Endodermal cell (in vitro differentiated cells): ENCODE measurements at regions not wholly inside any gene's neighbourhood (a gene's known extent, or its start where the extent isn't known, plus 50 kb on each side); places are given as distances from the start of the nearest gene placed in this dataset.

ENCODE experiments used
- DNase-seq: peaks from one replicate; pipeline ENCODE4 v3.0.0-alpha.2; 2017
- H3K27ac ChIP-seq: 2 replicates; pipeline ENCODE4 v1.5.1; 2013; ENCODE audit warnings: mild to moderate bottlenecking, low read depth, low read length, moderate library complexity
- H3K27me3 ChIP-seq: 2 replicates; pipeline ENCODE4 v1.6.1; 2013; ENCODE audit warnings: mild to moderate bottlenecking, low read length, moderate library complexity; ENCODE audit not compliant: insufficient read depth, control insufficient read depth, poor library complexity, severe bottlenecking
- H3K36me3 ChIP-seq: 2 replicates; pipeline ENCODE4 v1.7.0; 2013; ENCODE audit warnings: mild to moderate bottlenecking, low read length, moderate library complexity; ENCODE audit not compliant: control insufficient read depth, insufficient read depth
- H3K4me1 ChIP-seq: one replicate; pipeline ENCODE4 v1.7.0; 2013; ENCODE audit warnings: low read length; ENCODE audit not compliant: control insufficient read depth, insufficient read depth
- H3K4me3 ChIP-seq: 2 replicates; pipeline ENCODE4 v1.5.1; 2013; ENCODE audit warnings: mild to moderate bottlenecking, low read length, moderate library complexity
- H3K9ac ChIP-seq: 2 replicates; pipeline ENCODE4 v1.6.1; 2013; ENCODE audit warnings: mild to moderate bottlenecking, low read length, moderate library complexity; ENCODE audit not compliant: poor library complexity, severe bottlenecking; ENCODE audit errors: extremely low read depth
- H3K9me3 ChIP-seq: 2 replicates; pipeline ENCODE4 v1.6.1; 2013; ENCODE audit warnings: mild to moderate bottlenecking, low read length, moderate library complexity; ENCODE audit not compliant: control insufficient read depth
- H3K27ac Mint-ChIP-seq: 2 replicates; pipeline ENCODE4 v1.8.0; 2020; ENCODE audit warnings: mixed read lengths
- H3K27me3 Mint-ChIP-seq: 2 replicates; pipeline ENCODE4 v1.8.0; 2021; ENCODE audit warnings: mild to moderate bottlenecking, mixed read lengths; ENCODE audit not compliant: insufficient read depth
- H3K36me3 Mint-ChIP-seq: 2 replicates; pipeline ENCODE4 v1.8.0; 2020; ENCODE audit warnings: low read depth, mixed read lengths
- H3K4me1 Mint-ChIP-seq: 2 replicates; pipeline ENCODE4 v1.8.0; 2020; ENCODE audit warnings: mixed read lengths
- H3K4me3 Mint-ChIP-seq: 2 replicates; pipeline ENCODE4 v1.8.0; 2020; ENCODE audit warnings: mild to moderate bottlenecking, moderate library complexity, mixed read lengths
- H3K9me3 Mint-ChIP-seq: 2 replicates; pipeline ENCODE4 v1.8.0; 2020; ENCODE audit warnings: mild to moderate bottlenecking, mixed read lengths
- CTCF ChIP-seq: fragments of 200-600 bp; sonication (generic); conservative IDR thresholded peaks from 2 replicates; pipeline ENCODE4 v1.5.0; 2021; ENCODE audit warnings: antibody characterized with exemption, mild to moderate bottlenecking
- WGBS, 2 experiments: methylation state at CpG; one replicate each; pipeline versions ENCODE4 v1.1.5 to v1.1.7; 2013; ENCODE audit warnings: missing lambda C conversion rate in 2 of 2, mixed read lengths in 1 of 2; ENCODE audit not compliant: insufficient coverage in 1 of 2, insufficient read length in 1 of 2; 5-methylcytosine and 5-hydroxymethylcytosine counted together

- H3K27ac Mint-ChIP-seq: no peak overlapping the region
- Histone ChIP-seq H3K4me1 (no peaks in the 10 kb centered on the region), H3K4me3 (no peak overlapping the region), H3K9me3 (no peaks in the 10 kb centered on the region), H3K9ac (no peak overlapping the region), H3K36me3 (no peaks in the 10 kb centered on the region), H3K27me3 (no peaks in the 10 kb centered on the region), H3K27ac (no peak overlapping the region)
- H3K4me3 Mint-ChIP-seq: no peak overlapping the region
- H3K9me3 Mint-ChIP-seq: no peaks in the 10 kb centered on the region
- no peaks in the 10 kb centered on the region for H3K4me1 Mint-ChIP-seq
- no peak for TF ChIP-seq CTCF
- DNase-seq: no peak
- no peaks in the 10 kb centered on the region for H3K27me3 Mint-ChIP-seq
- 90 to 100% methylated on average over 1 to 4 of the region's 4 CpGs for WGBS, 2 experiments
- no peaks in the 10 kb centered on the region for H3K36me3 Mint-ChIP-seq
These were observed 208.7 kb downstream of the ZPLD1 start for GRCh38 chr3:102643546-102643945.

DNA sequence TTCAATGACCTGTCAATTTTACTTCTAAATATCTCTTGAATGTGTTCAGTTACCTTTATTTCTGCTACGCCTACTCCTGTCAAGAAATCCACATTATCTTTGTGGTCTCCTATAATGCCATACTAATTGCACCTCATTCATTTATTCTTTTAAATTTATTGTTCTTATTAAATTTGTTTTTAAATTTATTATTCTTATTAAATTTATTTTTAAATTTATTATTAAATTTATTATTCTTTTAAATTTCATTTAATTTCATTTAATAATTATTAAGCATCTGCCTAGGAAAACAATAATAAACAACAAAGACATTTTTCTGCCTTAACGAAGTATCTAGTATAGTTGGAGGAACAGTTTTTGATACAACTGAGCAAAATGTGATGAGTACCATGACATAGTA is 211.7 kb downstream of the ZPLD1 start:
- no peak overlapping the region for H3K27ac Mint-ChIP-seq
- Histone ChIP-seq H3K27ac (no peak overlapping the region), H3K4me1 (no peaks in the 10 kb centered on the region), H3K36me3 (no peaks in the 10 kb centered on the region), H3K27me3 (no peaks in the 10 kb centered on the region), H3K4me3 (no peak overlapping the region), H3K9ac (no peak overlapping the region), H3K9me3 (no peaks in the 10 kb centered on the region)
- TF ChIP-seq CTCF: no peak
- no peaks in the 10 kb centered on the region for H3K9me3 Mint-ChIP-seq
- H3K4me1 Mint-ChIP-seq: no peaks in the 10 kb centered on the region
- H3K27me3 Mint-ChIP-seq: no peaks in the 10 kb centered on the region
- 89% methylated on average over 2 of the region's 2 CpGs; no CpG with 5 or more reads in 1 of the 2 experiments for WGBS, 2 experiments
- H3K36me3 Mint-ChIP-seq: no peaks in the 10 kb centered on the region
- DNase-seq: no peak
- no peak overlapping the region for H3K4me3 Mint-ChIP-seq

GRCh38 chr3:102660653-102661052 is 225.8 kb downstream of the ZPLD1 start:
- H3K27ac ChIP-seq: no peak overlapping the region
- no peaks in the 10 kb centered on the region for H3K36me3 ChIP-seq
- WGBS, 2 experiments: 83 to 91% methylated on average over 1 to 3 of the region's 3 CpGs
- DNase-seq: no peak
- no peaks in the 10 kb centered on the region for H3K9me3 Mint-ChIP-seq
- no peak for TF ChIP-seq CTCF
- peaks cover 14% of the 10 kb centered on the region for H3K27me3 ChIP-seq
- H3K27ac Mint-ChIP-seq: no peak overlapping the region
- no peak overlapping the region for H3K9ac ChIP-seq
- H3K27me3 Mint-ChIP-seq: peaks cover 16% of the 10 kb centered on the region
- no peaks in the 10 kb centered on the region for H3K4me1 Mint-ChIP-seq
- no peak overlapping the region for H3K4me3 Mint-ChIP-seq
- H3K36me3 Mint-ChIP-seq: no peaks in the 10 kb centered on the region
- H3K4me1 ChIP-seq: no peaks in the 10 kb centered on the region
- H3K4me3 ChIP-seq: no peak overlapping the region
- H3K9me3 ChIP-seq: no peaks in the 10 kb centered on the region
